Astrocyte (in vitro differentiated cells and primary cell): ENCODE measurements at regions not wholly inside any gene's neighbourhood (a gene's known extent, or its start where the extent isn't known, plus 50 kb on each side); places are given as distances from the start of the nearest gene placed in this dataset.

Experiments
- DNase-seq: peaks from one replicate; pipeline ENCODE4 v3.0.0-alpha.2; 2010; ENCODE audit warnings: low read depth
- FAIRE-seq: peaks from 2 replicates; lab custom pipeline; 2011; peaks lifted over from hg19 to GRCh38; lab: Jason Lieb, UNC
- H2AFZ ChIP-seq: 2 replicates; pipeline ENCODE4 v1.6.0; 2012; ENCODE audit warnings: low read depth, low read length, inconsistent platforms
- H3K27ac ChIP-seq: 2 replicates; pipeline ENCODE4 v1.5.1; 2011; ENCODE audit warnings: low read depth, low read length, inconsistent platforms
- H3K27me3 ChIP-seq: 2 replicates; pipeline ENCODE4 v1.6.0; 2011; ENCODE audit warnings: low read length, inconsistent platforms; ENCODE audit not compliant: insufficient read depth
- H3K36me3 ChIP-seq: 2 replicates; pipeline ENCODE4 v1.5.1; 2011; ENCODE audit warnings: low read length, inconsistent platforms; ENCODE audit not compliant: insufficient read depth
- H3K4me1 ChIP-seq: 2 replicates; pipeline ENCODE4 v1.5.1; 2011; ENCODE audit warnings: low read length, inconsistent platforms; ENCODE audit not compliant: insufficient read depth
- H3K4me2 ChIP-seq: 2 replicates; pipeline ENCODE4 v1.6.0; 2012; ENCODE audit warnings: low read length, inconsistent platforms
- H3K4me3 ChIP-seq: 2 replicates; pipeline ENCODE4 v1.5.1; 2011; ENCODE audit warnings: low read depth, mild to moderate bottlenecking, low read length, inconsistent platforms; ENCODE audit not compliant: insufficient read depth
- H3K79me2 ChIP-seq: 2 replicates; pipeline ENCODE4 v1.6.0; 2012; ENCODE audit warnings: mild to moderate bottlenecking, low read length, inconsistent platforms; ENCODE audit not compliant: insufficient read depth
- H3K9ac ChIP-seq: 2 replicates; pipeline ENCODE4 v1.6.0; 2012; ENCODE audit warnings: mild to moderate bottlenecking, low read length, inconsistent platforms
- H3K9me3 ChIP-seq: 2 replicates; pipeline ENCODE4 v1.5.1; 2012; ENCODE audit warnings: low read depth, mild to moderate bottlenecking, low read length, inconsistent platforms; ENCODE audit not compliant: insufficient read depth
- H4K20me1 ChIP-seq: 2 replicates; pipeline ENCODE4 v1.6.0; 2012; ENCODE audit warnings: low read length, inconsistent platforms; ENCODE audit not compliant: insufficient read depth
- H3K27ac Mint-ChIP-seq: one replicate; pipeline ENCODE4 v1.8.0; 2021; ENCODE audit warnings: mild to moderate bottlenecking, mixed read lengths; ENCODE audit not compliant: unreplicated experiment
- H3K27me3 Mint-ChIP-seq: one replicate; pipeline ENCODE4 v1.8.0; 2021; ENCODE audit warnings: low read depth, mixed read lengths; ENCODE audit not compliant: unreplicated experiment
- H3K36me3 Mint-ChIP-seq: one replicate; pipeline ENCODE4 v1.8.0; 2021; ENCODE audit warnings: low read depth, mixed read lengths; ENCODE audit not compliant: unreplicated experiment
- H3K4me1 Mint-ChIP-seq: one replicate; pipeline ENCODE4 v1.8.0; 2021; ENCODE audit warnings: low read depth, mixed read lengths; ENCODE audit not compliant: unreplicated experiment
- H3K4me3 Mint-ChIP-seq: one replicate; pipeline ENCODE4 v1.8.0; 2021; ENCODE audit warnings: mild to moderate bottlenecking, moderate library complexity, mixed read lengths; ENCODE audit not compliant: unreplicated experiment
- H3K9me3 Mint-ChIP-seq: one replicate; pipeline ENCODE4 v1.8.0; 2021; ENCODE audit warnings: mild to moderate bottlenecking, mixed read lengths; ENCODE audit not compliant: unreplicated experiment
- CTCF ChIP-seq: IDR thresholded peaks from 2 replicates; pipeline ENCODE4 v1.5.1; 2011; ENCODE audit warnings: low read depth, mild to moderate bottlenecking, inconsistent platforms, low read length, moderate library complexity; ENCODE audit not compliant: insufficient read depth
- EZH2 ChIP-seq: IDR thresholded peaks from 2 replicates; pipeline ENCODE4 v1.6.1; 2012; ENCODE audit warnings: mild to moderate bottlenecking, low read length, inconsistent platforms; ENCODE audit not compliant: insufficient read depth

- H3K4me3 Mint-ChIP-seq, result no peak overlapping the region
- H3K4me2 ChIP-seq, result no peak overlapping the region
- FAIRE-seq (no peak), DNase-seq (no peak)
- no peak overlapping the region for H3K27ac Mint-ChIP-seq
- no peaks in the 10 kb centered on the region for H4K20me1 ChIP-seq
- no peaks in the 10 kb centered on the region for H3K36me3 ChIP-seq
- H3K36me3 Mint-ChIP-seq, result no peaks in the 10 kb centered on the region
- peaks cover 3% of the 10 kb centered on the region for H3K27me3 Mint-ChIP-seq
- H3K9me3 Mint-ChIP-seq, result peaks cover 12% of the 10 kb centered on the region
- no peak overlapping the region for H3K4me3 ChIP-seq
- TF ChIP-seq EZH2 (no peak), CTCF (no peak)
- peaks cover 3% of the 10 kb centered on the region for H3K27me3 ChIP-seq
- no peaks in the 10 kb centered on the region for H3K9me3 ChIP-seq
- peaks cover 11% of the 10 kb centered on the region for H3K4me1 ChIP-seq
- no peak overlapping the region for H3K9ac ChIP-seq
- no peak overlapping the region for H3K27ac ChIP-seq
- no peaks in the 10 kb centered on the region for H3K79me2 ChIP-seq
- H2AFZ ChIP-seq, result no peak overlapping the region
- no peaks in the 10 kb centered on the region for H3K4me1 Mint-ChIP-seq
These were observed 121.9 kb upstream of the CDH13 start for GRCh38 chr16:82504836-82505235.

GRCh38 chr16:82499302-82499701 lies 127.5 kb upstream of the CDH13 start:
- no peaks in the 10 kb centered on the region for H3K4me1 Mint-ChIP-seq
- Histone ChIP-seq H2AFZ (no peak overlapping the region), H3K4me3 (no peak overlapping the region), H3K79me2 (no peaks in the 10 kb centered on the region), H3K9me3 (no peaks in the 10 kb centered on the region), H3K4me1 (no peaks in the 10 kb centered on the region), H3K27ac (no peak overlapping the region), H3K4me2 (no peak overlapping the region), H3K9ac (no peak overlapping the region), H3K27me3 (peaks cover 3% of the 10 kb centered on the region), H4K20me1 (no peaks in the 10 kb centered on the region), H3K36me3 (no peaks in the 10 kb centered on the region)
- no peak overlapping the region for H3K27ac Mint-ChIP-seq
- FAIRE-seq (no peak), DNase-seq (no peak)
- no peak overlapping the region for H3K4me3 Mint-ChIP-seq
- peaks cover 4% of the 10 kb centered on the region for H3K27me3 Mint-ChIP-seq
- no peaks in the 10 kb centered on the region for H3K9me3 Mint-ChIP-seq
- H3K36me3 Mint-ChIP-seq, result no peaks in the 10 kb centered on the region
- TF ChIP-seq EZH2 (no peak), CTCF (no peak)

GRCh38 chr16:82497139-82497538 lies 129.6 kb upstream of the CDH13 start:
- Histone ChIP-seq H3K4me3 (no peak overlapping the region), H2AFZ (no peak overlapping the region), H3K27me3 (peaks cover 3% of the 10 kb centered on the region), H3K9ac (no peak overlapping the region), H3K27ac (no peak overlapping the region), H3K79me2 (no peaks in the 10 kb centered on the region), H3K4me1 (no peaks in the 10 kb centered on the region), H3K36me3 (no peaks in the 10 kb centered on the region), H3K9me3 (no peaks in the 10 kb centered on the region), H3K4me2 (no peak overlapping the region), H4K20me1 (no peaks in the 10 kb centered on the region)
- H3K36me3 Mint-ChIP-seq, result no peaks in the 10 kb centered on the region
- H3K27ac Mint-ChIP-seq, result no peak overlapping the region
- FAIRE-seq (no peak), DNase-seq (no peak)
- H3K4me3 Mint-ChIP-seq, result no peak overlapping the region
- no peaks in the 10 kb centered on the region for H3K4me1 Mint-ChIP-seq
- H3K9me3 Mint-ChIP-seq, result no peaks in the 10 kb centered on the region
- TF ChIP-seq EZH2 (no peak), CTCF (no peak)
- peaks cover 4% of the 10 kb centered on the region for H3K27me3 Mint-ChIP-seq
